OCI-LY3 (cell line): ENCODE measurements at regions not wholly inside any gene's neighbourhood (a gene's known extent, or its start where the extent isn't known, plus 50 kb on each side); places are given as distances from the start of the nearest gene placed in this dataset.

Source experiments
- EZH2phosphoT487 ChIP-seq: fragments of 200-600 bp; shearing (Covaris generic); IDR thresholded peaks from 2 replicates; pipeline ENCODE4 v1.6.1; 2018; ENCODE audit warnings: antibody characterized with exemption, mixed run types, low read depth
- TF ChIP-seq, protein P1 (sequence below): fragments of 200-600, 300-600 bp; sonication (generic); IDR thresholded peaks from 2 replicates; pipeline ENCODE4 v1.5.1; 2014; ENCODE audit warnings: antibody characterized with exemption, low read length, low read depth

DNA sequence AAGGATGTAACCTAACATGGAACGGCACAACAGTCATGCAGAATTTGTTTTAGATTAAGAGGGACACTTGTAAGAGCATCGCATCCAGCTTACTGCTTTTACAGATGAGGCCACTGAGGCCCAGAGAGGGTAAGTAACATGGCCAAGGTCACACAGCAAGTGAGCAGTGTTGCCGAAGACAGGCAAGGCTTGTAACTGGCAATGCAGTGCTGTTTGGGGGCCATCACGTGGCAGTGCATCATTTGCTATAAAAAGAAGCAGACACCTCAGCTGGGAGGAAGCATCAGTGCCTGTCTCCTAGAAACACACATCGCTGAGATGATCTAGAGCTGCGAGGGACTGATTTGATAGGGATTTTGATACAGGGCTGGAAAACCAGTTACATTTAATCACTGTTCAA lies 108.2 kb upstream of the PROK2 start:
- TF ChIP-seq, protein P1, sequence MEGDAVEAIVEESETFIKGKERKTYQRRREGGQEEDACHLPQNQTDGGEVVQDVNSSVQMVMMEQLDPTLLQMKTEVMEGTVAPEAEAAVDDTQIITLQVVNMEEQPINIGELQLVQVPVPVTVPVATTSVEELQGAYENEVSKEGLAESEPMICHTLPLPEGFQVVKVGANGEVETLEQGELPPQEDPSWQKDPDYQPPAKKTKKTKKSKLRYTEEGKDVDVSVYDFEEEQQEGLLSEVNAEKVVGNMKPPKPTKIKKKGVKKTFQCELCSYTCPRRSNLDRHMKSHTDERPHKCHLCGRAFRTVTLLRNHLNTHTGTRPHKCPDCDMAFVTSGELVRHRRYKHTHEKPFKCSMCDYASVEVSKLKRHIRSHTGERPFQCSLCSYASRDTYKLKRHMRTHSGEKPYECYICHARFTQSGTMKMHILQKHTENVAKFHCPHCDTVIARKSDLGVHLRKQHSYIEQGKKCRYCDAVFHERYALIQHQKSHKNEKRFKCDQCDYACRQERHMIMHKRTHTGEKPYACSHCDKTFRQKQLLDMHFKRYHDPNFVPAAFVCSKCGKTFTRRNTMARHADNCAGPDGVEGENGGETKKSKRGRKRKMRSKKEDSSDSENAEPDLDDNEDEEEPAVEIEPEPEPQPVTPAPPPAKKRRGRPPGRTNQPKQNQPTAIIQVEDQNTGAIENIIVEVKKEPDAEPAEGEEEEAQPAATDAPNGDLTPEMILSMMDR, result no peak
- no peak for TF ChIP-seq EZH2phosphoT487
